Vagina (tissue), 2 donors: ENCODE measurements at regions not wholly inside any gene's neighbourhood (a gene's known extent, or its start where the extent isn't known, plus 50 kb on each side); places are given as distances from the start of the nearest gene placed in this dataset.
A peak's percentile ranks its signal among the peaks of the same experiment; 100 is the strongest.
"Not testable (repeated sequence)": the region's sequence is repeated elsewhere in the genome, so short reads cannot be mapped to it uniquely, and the experiment has no call there.

Experiments used
- DNase-seq, 2 donors: peaks; one replicate each; pipeline ENCODE4 v3.0.0-alpha.2; 2017; ENCODE audit errors: extremely low spot score in 2 of 2
- H3K27ac ChIP-seq: fragments of 200-600 bp; sonication (generic); one replicate; pipeline ENCODE4 v1.5.1; 2019
- H3K27me3 ChIP-seq: fragments of 200-600 bp; sonication (generic); one replicate; pipeline ENCODE4 v1.5.1; 2019
- H3K36me3 ChIP-seq, 2 donors: fragments of 200-600 bp; sonication (generic); one replicate each; pipeline ENCODE4 v1.5.1; 2017 to 2019
- H3K4me1 ChIP-seq: fragments of 200-600 bp; sonication (generic); one replicate; pipeline ENCODE4 v1.5.1; 2019
- H3K4me3 ChIP-seq, 2 donors: fragments of 200-600 bp; sonication (generic); 1 replicate in 1 of 2; 2 replicates in 1 of 2; pipeline ENCODE4 v1.5.1; 2016 to 2019
- H3K9me3 ChIP-seq: fragments of 200-600 bp; sonication (generic); one replicate; pipeline ENCODE4 v1.5.1; 2019
- POLR2A ChIP-seq, 2 donors: fragments of 450-650 bp; IDR thresholded peaks; one replicate each; pipeline ENCODE4 v1.6.1; 2017; ENCODE audit warnings: antibody characterized with exemption in 2 of 2, mild to moderate bottlenecking in 2 of 2, moderate library complexity in 2 of 2
- POLR2AphosphoS5 ChIP-seq, 2 donors: sonication (generic); formaldehyde crosslinking; IDR thresholded peaks; one replicate each; pipeline ENCODE4 v1.9.0; 2017; ENCODE audit warnings: antibody characterized with exemption in 2 of 2, mild to moderate bottlenecking in 2 of 2, low read depth in 1 of 2; ENCODE audit not compliant: insufficient read depth in 1 of 2
- intact Hi-C: fragments of 100-400 bp; cut with DNase I; formaldehyde crosslinking; loops from one replicate; pipeline ENCODE4 v1.15.1; 2023
- TF ChIP-seq, protein P1 (sequence below), 3 experiments: fragments of 450-650 bp in 2 of 3; fragments of 200-600 bp in 1 of 3; sonication (generic) in 1 of 3; IDR thresholded peaks; one replicate each; pipeline ENCODE4 v1.5.1; 2017 to 2019; ENCODE audit warnings: antibody characterized with exemption in 3 of 3, mild to moderate bottlenecking in 2 of 3, moderate library complexity in 2 of 3

DNA sequence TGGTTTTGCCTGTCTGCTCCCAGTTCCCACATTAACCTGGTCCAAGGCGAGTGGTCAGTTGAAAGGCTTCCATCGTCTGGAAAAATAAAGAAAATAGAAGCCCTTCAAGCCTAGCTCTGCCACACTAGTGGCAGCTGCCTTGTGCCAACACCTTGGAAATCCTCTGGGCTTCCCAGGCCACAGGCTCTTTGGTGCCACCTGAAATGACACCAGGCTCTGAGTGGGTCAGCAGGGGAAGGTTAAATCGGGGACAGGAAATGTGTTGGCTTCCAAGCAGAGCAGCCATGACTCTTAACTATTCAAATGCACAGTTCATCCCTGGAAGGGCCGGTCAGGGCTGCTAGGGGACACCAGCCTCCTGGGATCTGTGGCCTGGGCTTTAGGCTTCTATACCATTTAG lies 558.7 kb downstream of the MATN1 start:
- H3K4me1 ChIP-seq = no peaks in the 10 kb centered on the region
- no peaks in the 10 kb centered on the region for H3K36me3 ChIP-seq
- H3K27ac ChIP-seq = no peak overlapping the region
- peak in 1 of 2 donors; percentile 67 for DNase-seq
- H3K27me3 ChIP-seq = no peaks in the 10 kb centered on the region
- no peaks in the 10 kb centered on the region for H3K9me3 ChIP-seq
- intact Hi-C loops = no loop called here
- TF ChIP-seq POLR2A (IDR thresholded peaks at IDR 0.05) (no peak), POLR2AphosphoS5 (IDR thresholded peaks at IDR 0.05; ENCODE audit: insufficient read depth in 1 of 2, low read depth in 1 of 2) (no peak)
- TF ChIP-seq, protein P1, sequence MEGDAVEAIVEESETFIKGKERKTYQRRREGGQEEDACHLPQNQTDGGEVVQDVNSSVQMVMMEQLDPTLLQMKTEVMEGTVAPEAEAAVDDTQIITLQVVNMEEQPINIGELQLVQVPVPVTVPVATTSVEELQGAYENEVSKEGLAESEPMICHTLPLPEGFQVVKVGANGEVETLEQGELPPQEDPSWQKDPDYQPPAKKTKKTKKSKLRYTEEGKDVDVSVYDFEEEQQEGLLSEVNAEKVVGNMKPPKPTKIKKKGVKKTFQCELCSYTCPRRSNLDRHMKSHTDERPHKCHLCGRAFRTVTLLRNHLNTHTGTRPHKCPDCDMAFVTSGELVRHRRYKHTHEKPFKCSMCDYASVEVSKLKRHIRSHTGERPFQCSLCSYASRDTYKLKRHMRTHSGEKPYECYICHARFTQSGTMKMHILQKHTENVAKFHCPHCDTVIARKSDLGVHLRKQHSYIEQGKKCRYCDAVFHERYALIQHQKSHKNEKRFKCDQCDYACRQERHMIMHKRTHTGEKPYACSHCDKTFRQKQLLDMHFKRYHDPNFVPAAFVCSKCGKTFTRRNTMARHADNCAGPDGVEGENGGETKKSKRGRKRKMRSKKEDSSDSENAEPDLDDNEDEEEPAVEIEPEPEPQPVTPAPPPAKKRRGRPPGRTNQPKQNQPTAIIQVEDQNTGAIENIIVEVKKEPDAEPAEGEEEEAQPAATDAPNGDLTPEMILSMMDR (IDR thresholded peaks at IDR 0.05) = no peak
- H3K4me3 ChIP-seq = no peak overlapping the region

- H3K9me3 ChIP-seq = no peaks in the 10 kb centered on the region
- H3K36me3 ChIP-seq = no peaks in the 10 kb centered on the region
- DNase-seq = no peak
- no peak overlapping the region for H3K27ac ChIP-seq
- no peaks in the 10 kb centered on the region for H3K4me1 ChIP-seq
- intact Hi-C loops = no loop called here
- H3K27me3 ChIP-seq = no peaks in the 10 kb centered on the region
- no peak overlapping the region for H3K4me3 ChIP-seq
- TF ChIP-seq, protein P1 (IDR thresholded peaks at IDR 0.05) = no peak
- TF ChIP-seq POLR2A (IDR thresholded peaks at IDR 0.05) = no peak
- TF ChIP-seq POLR2AphosphoS5 (IDR thresholded peaks at IDR 0.05; ENCODE audit: insufficient read depth in 1 of 2, low read depth in 1 of 2) = no peak
Observed at GRCh38 chr1:30162565-30162964, 560.8 kb downstream of the MATN1 start.

DNA sequence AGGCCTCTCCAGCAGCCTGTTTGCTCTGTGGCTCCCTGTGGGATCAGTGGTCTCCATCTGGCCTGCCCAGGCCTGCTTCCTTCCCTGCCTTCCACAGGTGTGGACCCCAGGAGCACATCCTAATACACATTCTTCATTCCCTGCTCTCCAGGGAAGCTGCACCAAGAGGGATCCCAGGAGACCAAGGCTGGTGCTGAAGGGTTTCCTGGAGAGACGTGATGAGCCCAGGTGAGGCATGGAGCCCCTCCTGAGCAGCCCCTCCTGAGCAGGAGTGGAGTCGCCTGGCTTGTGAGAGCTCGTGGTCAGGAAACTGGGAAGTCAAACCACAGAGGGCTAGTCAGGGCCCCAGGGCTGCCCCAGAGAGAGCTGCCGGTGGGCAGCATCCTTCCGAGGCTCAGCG lies 561.4 kb downstream of the MATN1 start:
- Histone ChIP-seq H3K4me3 (no peak overlapping the region), H3K9me3 (no peaks in the 10 kb centered on the region), H3K36me3 (no peaks in the 10 kb centered on the region), H3K4me1 (no peaks in the 10 kb centered on the region), H3K27me3 (no peaks in the 10 kb centered on the region), H3K27ac (no peak overlapping the region)
- DNase-seq = peak in 1 of 2 donors; percentile 54
- intact Hi-C loops = no loop called here
- TF ChIP-seq POLR2A (IDR thresholded peaks at IDR 0.05) (no peak), POLR2AphosphoS5 (IDR thresholded peaks at IDR 0.05; ENCODE audit: insufficient read depth in 1 of 2, low read depth in 1 of 2) (no peak)

DNA sequence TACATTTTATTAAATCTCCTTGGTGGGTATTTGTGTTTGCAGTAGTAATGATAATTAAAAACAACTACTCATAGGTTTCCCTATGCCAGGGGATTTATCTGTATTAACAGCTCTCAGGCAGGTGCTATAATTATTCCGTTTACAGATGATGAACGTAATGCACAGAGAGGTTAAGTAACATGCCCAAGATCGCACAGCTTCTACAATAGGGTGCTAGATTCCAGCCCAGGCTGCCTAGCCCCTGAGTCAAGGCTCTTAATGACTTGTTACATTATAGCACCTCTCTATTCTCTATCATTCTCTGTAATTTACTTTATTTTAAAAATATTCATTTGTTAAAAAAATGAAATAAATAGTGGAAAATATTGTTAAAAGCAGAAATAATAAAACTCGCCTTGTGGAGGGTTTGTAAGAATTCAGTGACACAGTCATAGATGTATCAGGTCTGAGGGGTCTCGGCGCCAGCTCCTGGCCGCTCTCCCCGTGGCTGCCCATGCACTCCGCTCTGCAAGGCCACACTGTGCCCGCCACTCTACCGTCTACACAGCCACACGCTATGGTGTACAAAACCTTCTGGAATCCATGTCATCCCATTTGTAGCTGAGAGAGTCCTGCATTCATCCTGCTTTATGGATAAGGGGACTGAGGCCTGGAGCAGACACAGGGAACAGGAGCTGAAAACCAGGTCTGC lies 562.2 kb downstream of the MATN1 start:
- H3K9me3 ChIP-seq = no peaks in the 10 kb centered on the region
- no peaks in the 10 kb centered on the region for H3K36me3 ChIP-seq
- intact Hi-C loops = no loop called here
- no peaks in the 10 kb centered on the region for H3K4me1 ChIP-seq
- H3K4me3 ChIP-seq = no peak overlapping the region
- no peak overlapping the region for H3K27ac ChIP-seq
- no peak for DNase-seq
- TF ChIP-seq POLR2AphosphoS5 (IDR thresholded peaks at IDR 0.05; ENCODE audit: insufficient read depth in 1 of 2, low read depth in 1 of 2) = no peak
- TF ChIP-seq, protein P1 (IDR thresholded peaks at IDR 0.05) = no peak
- no peak for TF ChIP-seq POLR2A (IDR thresholded peaks at IDR 0.05)
- no peaks in the 10 kb centered on the region for H3K27me3 ChIP-seq

DNA sequence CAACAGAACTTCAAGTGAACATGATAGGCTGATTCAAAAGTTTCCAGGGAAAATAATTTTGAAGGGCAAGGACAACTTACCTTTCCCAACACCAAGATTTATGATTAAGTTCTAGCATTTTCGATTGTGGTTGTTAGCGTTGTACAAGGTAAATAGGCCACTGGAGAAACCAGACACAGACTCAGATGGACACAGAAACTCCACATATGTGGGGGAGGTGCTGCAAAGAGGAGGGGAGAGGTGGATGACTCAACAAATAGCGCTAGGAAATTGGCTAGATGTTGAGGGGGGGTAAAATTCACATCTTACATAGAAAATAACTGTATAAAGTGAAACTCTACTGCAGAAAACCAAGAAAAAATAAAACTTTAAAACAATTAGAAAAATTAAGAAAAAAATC lies 564.4 kb downstream of the MATN1 start:
- Histone ChIP-seq H3K36me3 (no peaks in the 10 kb centered on the region), H3K4me1 (no peaks in the 10 kb centered on the region), H3K27me3 (no peaks in the 10 kb centered on the region), H3K27ac (no peak overlapping the region), H3K9me3 (no peaks in the 10 kb centered on the region), H3K4me3 (no peak overlapping the region)
- DNase-seq = no peak
- TF ChIP-seq, protein P1 (IDR thresholded peaks at IDR 0.05) = no peak
- no peak for TF ChIP-seq POLR2A (IDR thresholded peaks at IDR 0.05)
- no peak for TF ChIP-seq POLR2AphosphoS5 (IDR thresholded peaks at IDR 0.05; ENCODE audit: insufficient read depth in 1 of 2, low read depth in 1 of 2)
- intact Hi-C loops = no loop called here

DNA sequence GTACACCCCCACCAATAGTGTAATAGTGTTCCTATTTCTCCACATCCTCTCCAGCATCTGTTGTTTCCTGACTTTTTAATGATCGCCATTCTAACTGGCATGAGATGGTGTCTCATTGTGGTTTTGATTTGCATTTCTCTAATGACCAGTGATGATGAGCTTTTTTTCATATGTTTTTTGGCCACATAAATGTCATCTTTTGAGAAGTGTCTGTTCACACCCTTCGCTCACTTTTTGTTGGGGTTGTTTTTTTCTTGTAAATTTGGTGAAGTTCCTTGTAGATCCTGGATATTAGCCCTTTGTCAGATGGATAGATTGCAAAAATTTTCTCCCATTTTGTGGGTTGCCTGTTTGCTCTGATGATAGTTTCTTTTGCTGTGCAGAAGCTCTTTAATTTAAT lies 567.7 kb downstream of the MATN1 start:
- H3K4me3 ChIP-seq, DNase-seq, H3K27me3 ChIP-seq, H3K27ac ChIP-seq, intact Hi-C loops, H3K4me1 ChIP-seq, H3K36me3 ChIP-seq, H3K9me3 ChIP-seq: not testable (repeated sequence)

- H3K4me3 ChIP-seq, H3K27ac ChIP-seq, H3K36me3 ChIP-seq, intact Hi-C loops, DNase-seq, H3K27me3 ChIP-seq, H3K4me1 ChIP-seq, H3K9me3 ChIP-seq: not testable (repeated sequence)
Observed at GRCh38 chr1:30155253-30155652, 568.1 kb downstream of the MATN1 start.
